SK-N-SH (cell line): ENCODE measurements at regions not wholly inside any gene's neighbourhood (a gene's known extent, or its start where the extent isn't known, plus 50 kb on each side); places are given as distances from the start of the nearest gene placed in this dataset.

Experiments
- CTCF ChIA-PET: fragments of 300-600, 350-600 bp; formaldehyde crosslinking; extraction: SDS; loops from one replicate; lab custom pipeline; 2021; lab: Yijun Ruan, JAX
- POLR2A ChIA-PET: fragments of 350-600 bp; sonication (Branson Sonifier 250); formaldehyde crosslinking; extraction: SDS; loops from one replicate; lab custom pipeline; 2020; ENCODE audit warnings: antibody characterized with exemption, inconsistent platforms; lab: Yijun Ruan, JAX
- DNase-seq: peaks from one replicate; pipeline ENCODE4 v3.0.0; 2012
- H2AFZ ChIP-seq: fragments of 200-600 bp; sonication (generic); 2 replicates; pipeline ENCODE4 v1.8.1; 2016; ENCODE audit warnings: antibody characterized with exemption, mild to moderate bottlenecking, low read depth
- H3F3A ChIP-seq: fragments of 200-600 bp; sonication (generic); replicated peaks from 2 replicates; pipeline ENCODE3; 2016; ENCODE audit warnings: antibody characterized with exemption, mild to moderate bottlenecking; ENCODE audit not compliant: insufficient read depth
- H3K27ac ChIP-seq, 2 experiments: fragments of 200-500 bp in 1 of 2; fragments of 200-600 bp in 1 of 2; sonication (Bioruptor generic) in 1 of 2; sonication (generic), shearing (Covaris generic) in 1 of 2; 2 replicates each; pipeline versions ENCODE4 v1.5.1 to v1.6.1; 2014 to 2016; ENCODE audit warnings: low read depth in 2 of 2, inconsistent platforms in 1 of 2, low read length in 1 of 2, mild to moderate bottlenecking in 1 of 2, mixed read lengths in 1 of 2
- H3K27me3 ChIP-seq: fragments of 200-600 bp; sonication (generic), shearing (Covaris generic); 2 replicates; pipeline ENCODE4 v1.6.1; 2016; ENCODE audit warnings: mixed run types; ENCODE audit not compliant: insufficient read depth
- H3K36me3 ChIP-seq, 2 experiments: fragments of 200-500 bp in 1 of 2; fragments of 200-600 bp in 1 of 2; sonication (Bioruptor generic) in 1 of 2; sonication (generic) in 1 of 2; replicated peaks in 1 of 2; 2 replicates each; pipeline versions ENCODE3 to v1.5.1; 2014 to 2016; ENCODE audit warnings: low read length in 1 of 2, mild to moderate bottlenecking in 1 of 2; ENCODE audit not compliant: insufficient read depth in 2 of 2, control insufficient read depth in 1 of 2
- H3K4me1 ChIP-seq, 2 experiments: fragments of 200-500 bp in 1 of 2; fragments of 200-600 bp in 1 of 2; sonication (Bioruptor generic) in 1 of 2; sonication (generic), shearing (Covaris generic) in 1 of 2; 2 replicates each; pipeline versions ENCODE4 v1.5.1 to v1.6.1; 2014 to 2016; ENCODE audit warnings: low read depth in 1 of 2, low read length in 1 of 2, mixed run types in 1 of 2; ENCODE audit not compliant: insufficient read depth in 2 of 2, control insufficient read depth in 1 of 2
- H3K4me2 ChIP-seq: fragments of 200-600 bp; sonication (generic), shearing (Covaris generic); 2 replicates; pipeline ENCODE4 v1.6.1; 2017; ENCODE audit warnings: mixed run types
- H3K4me3 ChIP-seq, 2 experiments: fragments of 200-500 bp in 1 of 2; fragments of 200-600 bp in 1 of 2; sonication (Bioruptor generic) in 1 of 2; sonication (generic), shearing (Covaris generic) in 1 of 2; 2 replicates each; pipeline versions ENCODE4 v1.5.1 to v1.8.1; 2014 to 2016; ENCODE audit warnings: low read depth in 2 of 2, inconsistent platforms in 1 of 2, low read length in 1 of 2, mild to moderate bottlenecking in 1 of 2, mixed read lengths in 1 of 2, moderate library complexity in 1 of 2
- H3K79me2 ChIP-seq: fragments of 200-600 bp; sonication (generic); 2 replicates; pipeline ENCODE4 v1.8.1; 2017; ENCODE audit warnings: mild to moderate bottlenecking; ENCODE audit not compliant: insufficient read depth
- H3K9ac ChIP-seq: fragments of 200-600 bp; sonication (generic); 2 replicates; pipeline ENCODE4 v1.6.1; 2017; ENCODE audit warnings: mixed run types
- H3K9me2 ChIP-seq: fragments of 200-600 bp; sonication (generic); 2 replicates; pipeline ENCODE4 v1.6.1; 2017; ENCODE audit warnings: mixed run types
- H3K9me3 ChIP-seq: fragments of 200-600 bp; sonication (generic); 2 replicates; pipeline ENCODE4 v1.6.1; 2017; ENCODE audit warnings: mixed run types, mild to moderate bottlenecking, moderate library complexity
- H4K20me1 ChIP-seq: fragments of 200-600 bp; sonication (generic); 2 replicates; pipeline ENCODE4 v1.6.1; 2017; ENCODE audit warnings: mild to moderate bottlenecking, mixed run types; ENCODE audit not compliant: insufficient read depth
- CHD2 ChIP-seq: fragments of 150-350 bp; IDR thresholded peaks from 2 replicates; pipeline ENCODE4 v1.6.1; 2018; ENCODE audit warnings: low read length; ENCODE audit not compliant: partially characterized antibody
- CTCF ChIP-seq: fragments of 200-600 bp; sonication (generic); IDR thresholded peaks from 2 replicates; pipeline ENCODE4 v1.6.1; 2017; ENCODE audit warnings: antibody characterized with exemption, mild to moderate bottlenecking, moderate library complexity
- ELF1 ChIP-seq: IDR thresholded peaks from 2 replicates; pipeline ENCODE4 v1.4.0; 2012
- EP300 ChIP-seq, 2 experiments: IDR thresholded peaks; 2 replicates each; pipeline versions ENCODE4 v1.4.0 to v1.6.1; 2012; ENCODE audit warnings: borderline replicate concordance in 1 of 2, low read depth in 1 of 2, low read length in 1 of 2
- EZH2phosphoT487 ChIP-seq: fragments of 200-600 bp; sonication (generic); IDR thresholded peaks from 2 replicates; pipeline ENCODE4 v1.6.1; 2017; ENCODE audit warnings: low read depth, mixed run types, mild to moderate bottlenecking, antibody characterized with exemption, moderate library complexity, borderline replicate concordance
- FOSL2 ChIP-seq: IDR thresholded peaks from 2 replicates; pipeline ENCODE4 v1.4.0; 2012; ENCODE audit warnings: low read depth, mild to moderate bottlenecking, moderate library complexity, borderline replicate concordance
- FOXM1 ChIP-seq: IDR thresholded peaks from 2 replicates; pipeline ENCODE4 v1.4.0; 2012; ENCODE audit warnings: low read depth, mild to moderate bottlenecking
- GATA2 ChIP-seq: sonication (generic); formaldehyde crosslinking; IDR thresholded peaks from 2 replicates; pipeline ENCODE4 v1.5.0; 2020; ENCODE audit warnings: mild to moderate bottlenecking, missing genetic modification reagents
- MEF2A ChIP-seq: IDR thresholded peaks from 2 replicates; pipeline ENCODE4 v1.4.0; 2012; ENCODE audit warnings: low read depth, borderline replicate concordance
- NFIC ChIP-seq: IDR thresholded peaks from 2 replicates; pipeline ENCODE4 v1.4.0; 2012; ENCODE audit warnings: borderline replicate concordance
- NRF1 ChIP-seq: IDR thresholded peaks from 2 replicates; pipeline ENCODE4 v1.6.1; 2012; ENCODE audit warnings: low read depth, mild to moderate bottlenecking, low read length
- RAD21 ChIP-seq: IDR thresholded peaks from 2 replicates; pipeline ENCODE4 v1.6.1; 2012; ENCODE audit warnings: mild to moderate bottlenecking, low read length
- RFX5 ChIP-seq: IDR thresholded peaks from 2 replicates; pipeline ENCODE4 v1.6.1; 2012; ENCODE audit warnings: mild to moderate bottlenecking, improper control_type of control experiment, low read length
- SIN3A ChIP-seq: IDR thresholded peaks from 2 replicates; pipeline ENCODE4 v1.6.1; 2012; ENCODE audit warnings: low read depth, mild to moderate bottlenecking, low read length, moderate library complexity, borderline replicate concordance
- WGBS: methylation state at CpG from one replicate; pipeline ENCODE4 v1.1.6; 2017; ENCODE audit warnings: low lambda C conversion rate; 5-methylcytosine and 5-hydroxymethylcytosine counted together

DNA sequence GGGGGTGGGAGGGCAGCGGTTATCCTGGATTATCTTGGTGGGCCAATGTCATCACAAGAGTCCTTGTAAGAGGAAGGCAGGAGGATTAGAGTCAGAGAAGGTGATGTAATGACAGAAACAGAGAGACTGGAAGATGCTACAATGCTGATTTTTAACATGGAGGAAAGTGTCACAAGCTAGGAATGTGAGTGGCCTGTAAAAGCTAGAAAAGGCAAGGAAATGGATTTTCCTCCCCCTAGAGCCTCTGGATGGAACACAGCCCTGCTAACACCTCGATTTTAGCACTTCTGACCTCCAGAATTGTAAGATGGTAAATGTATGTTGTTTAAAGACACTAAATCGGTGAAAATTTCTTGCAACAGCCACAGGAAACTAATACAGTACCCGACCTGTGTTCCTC is 109.3 kb downstream of the MN1 start:
- no peak overlapping the region for H3K27ac ChIP-seq
- no peak overlapping the region for H2AFZ ChIP-seq
- no peaks in the 10 kb centered on the region for H3F3A ChIP-seq
- no peak for DNase-seq
- POLR2A ChIA-PET: no interaction called here
- H3K4me2 ChIP-seq: no peak overlapping the region
- no peak for TF ChIP-seq EP300 (IDR thresholded peaks at IDR 0.05; ENCODE audit: borderline replicate concordance in 1 of 2, low read depth in 1 of 2, low read length in 1 of 2)
- TF ChIP-seq CTCF: peak; percentile 18; the same call in 1 of the 2 replicates
- no peak for TF ChIP-seq RFX5
- TF ChIP-seq FOSL2: no peak
- TF ChIP-seq, all 33 proteins: peak for 1
- no peaks in the 10 kb centered on the region for H3K9me2 ChIP-seq
- no peaks in the 10 kb centered on the region; the same call in 1 of the 2 replicates for H3K9me3 ChIP-seq
- CTCF ChIA-PET: no interaction called here
- 33% methylated on average over 4 of the region's 4 CpGs for WGBS
- H4K20me1 ChIP-seq: no peaks in the 10 kb centered on the region
- no peak overlapping the region for H3K9ac ChIP-seq
- no peaks in the 10 kb centered on the region for H3K36me3 ChIP-seq
- H3K4me1 ChIP-seq: no peaks in the 10 kb centered on the region
- peaks cover 12% of the 10 kb centered on the region; the same call in 1 of the 2 replicates for H3K27me3 ChIP-seq
- no peaks in the 10 kb centered on the region for H3K79me2 ChIP-seq
- no peak overlapping the region for H3K4me3 ChIP-seq

- Histone ChIP-seq H3K27ac (no peak overlapping the region), H3F3A (no peaks in the 10 kb centered on the region), H3K9ac (no peak overlapping the region), H2AFZ (no peak overlapping the region), H3K4me3 (no peak overlapping the region), H3K36me3 (no peaks in the 10 kb centered on the region), H3K4me1 (no peaks in the 10 kb centered on the region), H4K20me1 (no peaks in the 10 kb centered on the region), H3K79me2 (no peaks in the 10 kb centered on the region), H3K9me3 (no peaks in the 10 kb centered on the region), H3K9me2 (no peaks in the 10 kb centered on the region), H3K4me2 (no peak overlapping the region), H3K27me3 (peaks cover 12% of the 10 kb centered on the region; the same call in 1 of the 2 replicates)
- ChIA-PET POLR2A (no interaction called here), CTCF (no interaction called here)
- TF ChIP-seq GATA2 (CRISPR knock-in tag): no peak
- no peak for TF ChIP-seq NRF1
- no peak for TF ChIP-seq RFX5
- no peak for TF ChIP-seq NFIC
- no peak for TF ChIP-seq SIN3A
- TF ChIP-seq FOSL2: no peak
- no peak for TF ChIP-seq FOXM1
- no peak for TF ChIP-seq EZH2phosphoT487
- WGBS: 34% methylated on average over 3 of the region's 3 CpGs
- DNase-seq: no peak
Measured at GRCh38 chr22:27695925-27696324, 105.6 kb downstream of the MN1 start.

GRCh38 chr22:27697888-27698287 is 103.7 kb downstream of the MN1 start:
- DNase-seq: no peak
- H3K4me2 ChIP-seq: no peak overlapping the region
- H3K36me3 ChIP-seq: no peaks in the 10 kb centered on the region
- H3K9me3 ChIP-seq: no peaks in the 10 kb centered on the region
- no peaks in the 10 kb centered on the region for H3F3A ChIP-seq
- no CpG with 5 or more reads among the region's 8 CpGs for WGBS
- POLR2A ChIA-PET: no interaction called here
- no peak overlapping the region for H3K4me3 ChIP-seq
- H3K79me2 ChIP-seq: no peaks in the 10 kb centered on the region
- H3K27ac ChIP-seq: no peak overlapping the region
- H3K9me2 ChIP-seq: no peaks in the 10 kb centered on the region
- no peaks in the 10 kb centered on the region for H3K4me1 ChIP-seq
- TF ChIP-seq EP300 (IDR thresholded peaks at IDR 0.05; ENCODE audit: borderline replicate concordance in 1 of 2, low read depth in 1 of 2, low read length in 1 of 2): no peak
- no peak for TF ChIP-seq MEF2A
- TF ChIP-seq GATA2 (CRISPR knock-in tag): no peak
- TF ChIP-seq CHD2: no peak
- no peak for TF ChIP-seq ELF1
- TF ChIP-seq NFIC: no peak
- TF ChIP-seq RAD21: no peak
- peaks cover 12% of the 10 kb centered on the region; the same call in 1 of the 2 replicates for H3K27me3 ChIP-seq
- no peak overlapping the region for H3K9ac ChIP-seq
- no peaks in the 10 kb centered on the region for H4K20me1 ChIP-seq
- CTCF ChIA-PET: no interaction called here
- no peak overlapping the region for H2AFZ ChIP-seq
